ENCODE measurements at regions not wholly inside any gene's neighbourhood (a gene's known extent, or its start where the extent isn't known, plus 50 kb on each side); places are given as distances from the start of the nearest gene placed in this dataset.

GRCh38 chr5:74209571-74209970 lies 431.0 kb downstream of the ENC1 start:
- no peak for DNase-seq (ENCODE audit: low read depth in 4 of 4, low spot score in 3 of 4)

DNA sequence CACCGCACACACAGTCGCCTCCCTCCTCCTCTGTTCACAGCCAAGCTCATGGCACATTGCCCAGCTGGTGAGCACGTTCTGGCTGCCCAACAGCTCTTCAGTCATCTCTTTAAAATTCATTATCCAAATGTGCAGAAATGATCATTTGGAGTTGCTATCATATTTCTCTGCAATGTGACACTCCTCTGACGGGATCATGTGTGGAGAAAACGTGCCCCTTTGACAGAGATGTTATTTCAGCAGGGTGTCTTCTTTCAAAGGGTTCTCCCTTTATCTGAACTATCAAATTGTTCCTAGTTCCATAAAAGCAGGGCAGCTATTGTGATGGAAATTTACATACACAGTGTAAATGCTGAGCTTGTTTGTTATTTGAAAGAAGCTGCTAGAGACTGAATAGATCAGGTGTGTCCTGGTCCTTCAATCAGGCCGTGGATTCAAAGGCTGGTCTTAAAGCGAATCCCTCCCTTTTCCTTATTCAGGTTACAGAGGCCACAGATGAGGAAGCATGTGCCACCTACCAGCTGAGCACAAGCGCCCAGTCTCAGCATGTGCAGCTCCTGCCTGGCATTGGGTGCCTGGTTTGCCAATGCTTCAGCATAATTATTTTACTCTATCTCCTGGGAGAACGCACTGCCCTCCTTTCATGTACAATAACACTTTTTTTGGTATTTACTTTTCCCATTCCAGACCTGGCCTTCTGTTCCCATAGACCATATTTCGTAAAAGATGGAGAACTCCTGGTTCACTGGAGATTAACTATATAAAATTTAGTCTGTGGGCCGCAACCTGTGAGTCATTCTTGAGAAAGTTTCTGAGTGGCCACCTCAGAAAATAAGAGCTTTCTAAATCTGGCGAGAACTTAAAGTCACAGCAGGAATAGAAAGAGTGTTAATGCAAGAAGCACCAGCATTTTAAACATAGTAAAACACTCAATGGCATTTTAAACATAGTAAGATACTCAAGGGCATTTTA lies 433.7 kb downstream of the ENC1 start:
- peak in 2 of 4 donors; percentile 35 to 36 for DNase-seq (ENCODE audit: low read depth in 4 of 4, low spot score in 3 of 4)

DNA sequence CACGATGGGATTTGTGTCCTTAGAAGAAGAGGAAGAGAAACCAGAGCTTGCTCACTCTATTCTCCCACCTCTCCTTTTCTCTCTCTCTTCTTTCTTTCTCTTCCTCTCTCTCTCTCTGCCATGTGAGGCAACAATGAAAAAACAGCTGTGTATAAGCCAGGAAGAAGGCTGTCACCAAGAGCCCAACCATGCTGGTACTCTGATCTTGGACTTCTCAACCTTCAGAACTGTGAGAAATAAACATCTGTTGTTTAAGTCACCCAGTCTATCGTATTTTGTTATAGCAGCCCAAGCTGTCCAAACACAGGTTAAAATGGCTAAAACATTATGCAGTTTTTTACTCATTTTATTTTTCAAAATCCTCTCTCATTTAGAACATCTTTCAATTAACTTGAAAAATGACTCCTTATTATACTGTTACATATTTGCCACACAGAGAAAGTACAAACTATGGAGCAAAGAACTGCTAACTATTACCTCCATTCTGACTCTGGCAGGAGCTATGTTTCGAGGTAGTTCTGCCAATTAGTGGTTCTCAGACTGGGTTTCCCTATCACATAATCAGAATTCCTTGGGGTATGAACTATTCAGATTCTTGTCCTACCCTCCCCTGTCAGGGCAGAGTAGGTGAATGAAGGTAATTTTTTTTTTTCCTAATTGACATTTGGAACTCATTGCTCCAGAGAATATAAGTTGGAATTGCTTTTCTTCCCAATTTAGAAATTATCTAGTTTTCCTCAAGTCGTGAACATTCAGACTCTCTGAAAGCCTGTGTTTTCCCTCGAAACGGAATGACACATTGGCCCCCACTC lies 434.6 kb downstream of the ENC1 start:
- no peak for DNase-seq (ENCODE audit: low read depth in 4 of 4, low spot score in 3 of 4)

DNA sequence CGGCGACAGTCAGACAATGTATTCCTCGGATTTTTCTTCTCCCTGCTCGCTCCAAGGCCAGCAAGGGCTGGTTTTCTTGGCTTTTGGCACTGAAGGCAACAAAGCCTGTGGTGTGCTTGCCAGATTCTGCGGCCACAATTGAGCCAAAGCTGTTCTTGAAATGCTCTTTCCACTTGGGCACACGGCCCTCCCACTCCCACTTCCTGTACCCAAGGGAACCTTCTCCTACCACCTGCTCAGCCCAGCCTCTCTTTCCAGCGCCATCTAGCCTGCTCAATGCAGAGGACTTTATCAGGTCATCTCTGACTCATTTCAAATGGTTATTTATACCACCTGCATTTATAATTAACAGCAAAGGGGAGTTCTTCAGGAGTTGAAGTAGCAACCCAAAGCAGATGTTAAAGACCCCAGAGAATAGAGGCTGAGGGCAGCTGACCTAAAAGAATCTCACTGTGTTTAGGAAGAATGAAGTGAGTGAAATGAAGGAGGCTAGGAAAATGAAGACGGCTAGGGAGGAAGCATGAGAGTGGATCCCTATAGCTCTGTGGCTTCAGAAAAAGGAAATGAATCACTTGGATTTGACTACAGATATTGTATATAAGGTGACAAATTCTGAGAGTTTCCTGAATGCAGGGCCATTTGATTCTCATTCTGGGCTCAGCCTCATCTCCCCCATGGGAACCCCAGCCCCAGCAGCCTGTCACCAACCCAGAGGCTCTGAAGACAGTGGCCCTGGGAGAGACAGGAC lies 439.0 kb downstream of the ENC1 start:
- DNase-seq (ENCODE audit: low read depth in 4 of 4, low spot score in 3 of 4), result no peak

- DNase-seq (ENCODE audit: low read depth in 4 of 4, low spot score in 3 of 4), result no peak
Measured at GRCh38 chr5:74200560-74200959, 440.0 kb downstream of the ENC1 start.

GRCh38 chr5:74199436-74200210 lies 440.9 kb downstream of the ENC1 start:
- DNase-seq (ENCODE audit: low read depth in 4 of 4, low spot score in 3 of 4), result no peak

GRCh38 chr5:74199005-74199404 lies 441.5 kb downstream of the ENC1 start:
- no peak for DNase-seq (ENCODE audit: low read depth in 4 of 4, low spot score in 3 of 4)

DNA sequence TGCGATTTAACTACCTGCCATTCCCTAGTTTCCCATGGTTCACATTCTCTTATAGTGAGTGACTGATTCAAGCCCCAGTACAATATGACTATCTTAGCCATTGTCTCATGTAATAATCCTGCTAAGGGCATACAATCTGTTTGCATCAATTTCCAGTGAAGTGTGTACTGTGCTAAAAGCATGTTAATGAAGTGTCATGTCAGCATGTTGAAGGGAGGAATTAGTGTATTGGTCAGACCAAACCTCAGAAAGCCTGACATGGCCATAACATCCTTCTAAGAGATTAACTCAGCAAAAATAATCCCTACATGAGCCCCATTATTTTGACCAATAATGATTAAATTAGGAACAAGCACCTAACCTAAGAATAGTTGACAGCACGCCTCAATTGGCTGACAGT lies 442.4 kb downstream of the ENC1 start:
- no peak for DNase-seq (ENCODE audit: low read depth in 4 of 4, low spot score in 3 of 4)

DNA sequence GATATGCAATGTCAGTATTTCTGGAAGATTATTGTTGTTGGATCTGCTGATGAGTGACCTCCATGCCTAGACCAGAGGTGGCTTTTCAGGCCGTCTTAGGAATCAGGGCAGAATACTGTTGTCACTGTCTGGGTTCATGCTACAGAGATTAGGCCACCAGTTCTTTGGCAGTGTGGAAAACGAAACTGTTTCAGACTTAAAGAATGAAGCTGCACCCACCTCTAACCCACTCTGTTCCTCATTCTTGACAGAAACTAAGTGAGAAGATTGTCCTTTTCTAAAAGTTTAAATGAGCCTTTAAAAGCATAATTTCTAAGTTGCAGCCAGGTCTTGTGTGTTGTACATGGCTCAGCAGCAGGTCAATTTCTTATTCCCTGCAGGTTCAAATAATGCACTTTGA lies 444.3 kb downstream of the ENC1 start:
- no peak for DNase-seq (ENCODE audit: low read depth in 4 of 4, low spot score in 3 of 4)

- no peak for DNase-seq (ENCODE audit: low read depth in 4 of 4, low spot score in 3 of 4)
Measured at GRCh38 chr5:74194196-74194595, 446.3 kb downstream of the ENC1 start.

- no peak for DNase-seq (ENCODE audit: low read depth in 4 of 4, low spot score in 3 of 4)
Measured at GRCh38 chr5:74192606-74193299, 447.8 kb downstream of the ENC1 start.

- DNase-seq (ENCODE audit: low read depth in 4 of 4, low spot score in 3 of 4), result no peak
Measured at GRCh38 chr5:74188351-74189105, 452.0 kb downstream of the ENC1 start.

DNA sequence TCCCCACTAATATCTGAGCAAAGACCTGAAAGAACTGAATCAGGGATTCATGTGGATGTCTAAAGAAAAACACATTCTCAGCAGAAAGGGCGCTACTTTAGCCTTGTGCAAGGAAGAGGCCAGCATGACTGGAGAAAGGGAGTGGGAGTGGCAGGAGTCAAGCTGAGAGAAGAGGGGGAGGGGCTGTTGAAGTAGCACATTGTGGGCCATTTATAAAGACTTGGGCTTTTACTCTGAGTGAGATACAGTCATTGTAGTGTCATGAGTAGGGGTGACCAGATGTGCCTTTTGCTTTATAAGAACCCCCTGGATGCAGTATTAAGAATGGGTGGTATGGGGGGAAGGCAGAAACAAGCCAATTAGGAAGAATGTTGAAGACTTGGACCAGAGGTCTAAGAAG lies 452.8 kb downstream of the ENC1 start:
- no peak for DNase-seq (ENCODE audit: low read depth in 4 of 4, low spot score in 3 of 4)

DNA sequence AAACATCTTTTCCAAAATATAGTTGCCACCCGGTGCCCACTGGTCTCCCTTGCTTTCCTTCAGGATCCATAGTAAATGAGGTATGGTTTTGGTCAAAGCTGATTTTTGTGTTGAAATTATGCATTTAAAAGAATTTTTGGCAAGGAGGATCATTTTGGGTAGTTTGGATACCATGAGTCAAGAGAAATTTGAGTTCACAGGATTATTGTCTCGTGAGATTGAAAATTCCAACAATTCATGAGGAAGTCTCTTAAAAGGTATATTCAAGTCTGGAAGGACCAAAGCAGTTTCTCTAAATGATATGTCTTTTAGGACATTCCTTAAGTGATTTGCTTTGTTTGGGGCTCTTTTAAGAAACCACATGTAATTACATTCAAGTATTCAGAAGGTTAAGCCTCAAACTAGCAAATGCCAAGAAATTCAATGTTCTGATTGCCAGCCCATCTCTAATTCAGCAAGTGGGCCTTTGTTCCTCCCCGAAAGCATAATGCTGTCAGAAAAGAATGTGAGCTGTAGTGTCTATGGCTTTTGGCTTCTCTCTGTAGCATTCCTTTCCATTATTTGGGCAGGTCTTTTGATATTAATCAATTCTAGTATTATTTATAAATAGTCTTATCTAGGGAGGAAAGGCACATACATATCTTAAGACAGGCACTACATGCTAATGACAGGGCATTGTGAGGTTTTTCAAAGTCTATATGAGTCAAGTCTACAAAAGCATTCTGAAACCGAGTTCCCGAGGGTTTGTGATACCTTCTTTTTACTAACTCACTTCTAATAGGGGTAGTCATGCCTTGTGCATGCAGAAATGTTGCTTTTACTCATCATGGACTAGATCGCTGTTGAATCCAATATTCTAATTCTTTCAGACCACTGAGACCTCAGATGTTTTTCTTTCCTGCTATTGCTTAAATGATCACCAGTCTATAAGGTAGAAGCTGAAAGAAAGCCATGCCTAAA lies 453.9 kb downstream of the ENC1 start:
- DNase-seq (ENCODE audit: low read depth in 4 of 4, low spot score in 3 of 4), result no peak

GRCh38 chr5:74185599-74185998 lies 454.9 kb downstream of the ENC1 start:
- DNase-seq (ENCODE audit: low read depth in 4 of 4, low spot score in 3 of 4), result no peak

- no peak for DNase-seq (ENCODE audit: low read depth in 4 of 4, low spot score in 3 of 4)
Measured at GRCh38 chr5:74184649-74185048, 455.9 kb downstream of the ENC1 start.

- no peak for DNase-seq (ENCODE audit: low read depth in 4 of 4, low spot score in 3 of 4)
Measured at GRCh38 chr5:74183041-74183440, 457.5 kb downstream of the ENC1 start.

DNA sequence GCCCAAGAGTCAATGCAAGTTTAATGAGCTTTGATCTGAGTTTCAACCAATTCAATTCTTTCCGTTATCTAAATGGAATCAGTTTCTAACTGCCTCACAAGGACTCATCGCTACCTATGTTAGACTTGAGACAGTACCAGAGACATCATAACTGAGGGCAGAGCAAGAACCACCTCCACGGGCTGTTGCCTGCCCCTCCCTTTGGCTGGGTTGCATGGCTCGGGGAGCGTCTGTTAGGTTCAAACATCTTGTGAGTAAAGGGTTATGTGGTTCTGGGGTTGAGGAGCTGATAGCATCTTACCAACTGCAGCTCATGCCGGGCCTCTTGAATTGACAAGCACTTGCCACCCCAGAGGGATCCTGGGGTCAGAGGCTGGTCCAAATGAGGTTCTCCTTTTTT lies 457.9 kb downstream of the ENC1 start:
- DNase-seq (ENCODE audit: low read depth in 4 of 4, low spot score in 3 of 4), result no peak
